Stimulated activated CD4-positive, alpha-beta T cell treated with anti-CD3 and anti-CD28 coated beads, TNF-alpha, amount 100 ng/mL, for 24 hours (primary cell): ENCODE measurements at regions not wholly inside any gene's neighbourhood (a gene's known extent, or its start where the extent isn't known, plus 50 kb on each side); places are given as distances from the start of the nearest gene placed in this dataset.
"Not testable (repeated sequence)": the region's sequence is repeated elsewhere in the genome, so short reads cannot be mapped to it uniquely, and the experiment has no call there.

Experiments used
- DNase-seq, 3 experiments: peaks; one replicate each; pipeline ENCODE4 v3.0.0-alpha.2; 2020; ENCODE audit warnings: low read depth in 3 of 3

GRCh38 chr1:187816646-187817045, 987.9 kb downstream of the PLA2G4A start:
- DNase-seq, result no peak

GRCh38 chr1:187817782-187818181, 989.0 kb downstream of the PLA2G4A start:
- DNase-seq, result no peak

- DNase-seq, result no peak
Observed at GRCh38 chr1:187819086-187819485, 990.3 kb downstream of the PLA2G4A start.

GRCh38 chr1:187836557-187836956, 1007.8 kb downstream of the PLA2G4A start:
- DNase-seq, result no peak

GRCh38 chr1:187837787-187838186, 1009.0 kb downstream of the PLA2G4A start:
- DNase-seq, result no peak

GRCh38 chr1:187838335-187839293, 1009.9 kb downstream of the PLA2G4A start:
- DNase-seq, result no peak

GRCh38 chr1:187839873-187840272, 1011.1 kb downstream of the PLA2G4A start:
- no peak for DNase-seq

- DNase-seq, result no peak
Observed at GRCh38 chr1:187840557-187840956, 1011.8 kb downstream of the PLA2G4A start.

- no peak for DNase-seq
Observed at GRCh38 chr1:187842406-187843165, 1013.8 kb downstream of the PLA2G4A start.

- DNase-seq, result no peak
Observed at GRCh38 chr1:187844313-187844712, 1015.6 kb downstream of the PLA2G4A start.

GRCh38 chr1:187847531-187847930, 1018.8 kb downstream of the PLA2G4A start:
- DNase-seq, result no peak

- DNase-seq, result no peak
Observed at GRCh38 chr1:187848321-187848720, 1019.6 kb downstream of the PLA2G4A start.

- DNase-seq, result not testable (repeated sequence)
Observed at GRCh38 chr1:187850146-187850545, 1021.4 kb downstream of the PLA2G4A start.

- DNase-seq, result no peak
Observed at GRCh38 chr1:187853505-187853904, 1024.8 kb downstream of the PLA2G4A start.

GRCh38 chr1:187854457-187854856, 1025.7 kb downstream of the PLA2G4A start:
- DNase-seq, result no peak

- no peak for DNase-seq
Observed at GRCh38 chr1:187862506-187862905, 1033.8 kb downstream of the PLA2G4A start.

- no peak for DNase-seq
Observed at GRCh38 chr1:187870552-187870951, 1041.8 kb downstream of the PLA2G4A start.

- DNase-seq, result no peak
Observed at GRCh38 chr1:187871177-187871845, 1042.6 kb downstream of the PLA2G4A start.

- DNase-seq, result no peak
Observed at GRCh38 chr1:187872550-187872949, 1043.8 kb downstream of the PLA2G4A start.

GRCh38 chr1:187873126-187873525, 1044.4 kb downstream of the PLA2G4A start:
- no peak for DNase-seq

GRCh38 chr1:187876775-187877174, 1048.0 kb downstream of the PLA2G4A start:
- no peak for DNase-seq

GRCh38 chr1:187877220-187877619, 1048.5 kb downstream of the PLA2G4A start:
- DNase-seq, result no peak
